ENCODE measurements at regions not wholly inside any gene's neighbourhood (a gene's known extent, or its start where the extent isn't known, plus 50 kb on each side); places are given as distances from the start of the nearest gene placed in this dataset.

GRCh38 chr7:131893631-131894340 is 337.4 kb upstream of the PODXL start:
- TF ChIP-seq Cebpa-rat (IDR thresholded peaks at IDR 0.05), result no peak
- H3K36me3 ChIP-seq, result no peaks in the 10 kb centered on the region
- no peak overlapping the region for H3K4me3 ChIP-seq
- no peaks in the 10 kb centered on the region for H3K27me3 ChIP-seq
- no peak overlapping the region for H3K4me2 ChIP-seq
- no peak overlapping the region for H3K27ac ChIP-seq
- no peak overlapping the region for H3K9ac ChIP-seq
- H4K20me1 ChIP-seq, result no peaks in the 10 kb centered on the region
- H3K9me3 ChIP-seq, result no peaks in the 10 kb centered on the region
- peaks cover 28% of the 10 kb centered on the region for H3K4me1 ChIP-seq

GRCh38 chr7:131890176-131890575 is 333.7 kb upstream of the PODXL start:
- no peaks in the 10 kb centered on the region for H3K36me3 ChIP-seq
- H3K4me2 ChIP-seq, result peak overlapping the region; percentile 74
- H3K27ac ChIP-seq, result no peak overlapping the region
- H3K9ac ChIP-seq, result no peak overlapping the region
- H3K4me3 ChIP-seq, result no peak overlapping the region
- TF ChIP-seq Cebpa-rat (IDR thresholded peaks at IDR 0.05), result no peak
- H3K27me3 ChIP-seq, result no peaks in the 10 kb centered on the region
- H4K20me1 ChIP-seq, result no peaks in the 10 kb centered on the region
- H3K9me3 ChIP-seq, result peaks cover 19% of the 10 kb centered on the region
- peaks cover 24% of the 10 kb centered on the region for H3K4me1 ChIP-seq

GRCh38 chr7:131889572-131890150 is 333.2 kb upstream of the PODXL start:
- peaks cover 24% of the 10 kb centered on the region for H3K4me1 ChIP-seq
- no peaks in the 10 kb centered on the region for H3K36me3 ChIP-seq

GRCh38 chr7:131883769-131884168 is 327.3 kb upstream of the PODXL start:
- no peak overlapping the region for H3K27ac ChIP-seq
- H3K9me3 ChIP-seq, result peaks cover 27% of the 10 kb centered on the region
- no peak overlapping the region for H3K9ac ChIP-seq
- no peak overlapping the region for H3K4me2 ChIP-seq
- H3K36me3 ChIP-seq, result no peaks in the 10 kb centered on the region
- no peak overlapping the region for H3K4me3 ChIP-seq
- H3K27me3 ChIP-seq, result no peaks in the 10 kb centered on the region
- no peaks in the 10 kb centered on the region for H4K20me1 ChIP-seq
- TF ChIP-seq Cebpa-rat (IDR thresholded peaks at IDR 0.05), result no peak
- peaks cover 4% of the 10 kb centered on the region for H3K4me1 ChIP-seq

More at GRCh38 chr7:131889572-131890150, 333.2 kb upstream of the PODXL start:
- TF ChIP-seq Cebpa-rat (IDR thresholded peaks at IDR 0.05), result no peak
- Histone ChIP-seq H4K20me1 (no peaks in the 10 kb centered on the region), H3K27ac (no peak overlapping the region), H3K4me2 (peak overlapping the region; percentile 74), H3K4me3 (no peak overlapping the region), H3K9ac (no peak overlapping the region), H3K27me3 (no peaks in the 10 kb centered on the region), H3K9me3 (peaks cover 24% of the 10 kb centered on the region)

- Histone ChIP-seq H3K9me3 (peaks cover 27% of the 10 kb centered on the region), H3K4me3 (no peak overlapping the region), H3K27ac (no peak overlapping the region), H3K9ac (no peak overlapping the region), H3K4me1 (no peaks in the 10 kb centered on the region), H3K4me2 (no peak overlapping the region), H4K20me1 (no peaks in the 10 kb centered on the region), H3K27me3 (no peaks in the 10 kb centered on the region), H3K36me3 (no peaks in the 10 kb centered on the region)
- TF ChIP-seq Cebpa-rat (IDR thresholded peaks at IDR 0.05), result no peak
These were observed 326.8 kb upstream of the PODXL start for GRCh38 chr7:131883196-131883595.

- H3K36me3 ChIP-seq, result no peaks in the 10 kb centered on the region
- TF ChIP-seq Cebpa-rat (IDR thresholded peaks at IDR 0.05), result no peak
- H3K27ac ChIP-seq, result no peak overlapping the region
These were observed 325.9 kb upstream of the PODXL start for GRCh38 chr7:131882321-131882720.

GRCh38 chr7:131880078-131880477 is 323.6 kb upstream of the PODXL start:
- H4K20me1 ChIP-seq, result no peaks in the 10 kb centered on the region
- no peak overlapping the region for H3K4me2 ChIP-seq
- H3K9ac ChIP-seq, result no peak overlapping the region
- no peak for TF ChIP-seq Cebpa-rat (IDR thresholded peaks at IDR 0.05)
- no peak overlapping the region for H3K4me3 ChIP-seq
- H3K27ac ChIP-seq, result no peak overlapping the region
- H3K36me3 ChIP-seq, result no peaks in the 10 kb centered on the region
- no peaks in the 10 kb centered on the region for H3K4me1 ChIP-seq
- peaks cover 7% of the 10 kb centered on the region for H3K9me3 ChIP-seq
- no peaks in the 10 kb centered on the region for H3K27me3 ChIP-seq

More at GRCh38 chr7:131882321-131882720, 325.9 kb upstream of the PODXL start:
- peaks cover 27% of the 10 kb centered on the region for H3K9me3 ChIP-seq
- no peak overlapping the region for H3K4me3 ChIP-seq
- H4K20me1 ChIP-seq, result no peaks in the 10 kb centered on the region
- H3K4me1 ChIP-seq, result no peaks in the 10 kb centered on the region
- no peak overlapping the region for H3K4me2 ChIP-seq
- no peaks in the 10 kb centered on the region for H3K27me3 ChIP-seq
- H3K9ac ChIP-seq, result no peak overlapping the region

GRCh38 chr7:131879424-131879823 is 323.0 kb upstream of the PODXL start:
- H3K4me1 ChIP-seq, result no peaks in the 10 kb centered on the region
- 0 out of 2 replicates have a peak, but pooled peaks cover under 1% of the 10 kb centered on the region for H3K9me3 ChIP-seq
- no peak for TF ChIP-seq Cebpa-rat (IDR thresholded peaks at IDR 0.05)
- H3K4me2 ChIP-seq, result no peak overlapping the region
- no peaks in the 10 kb centered on the region for H4K20me1 ChIP-seq
- H3K27ac ChIP-seq, result no peak overlapping the region
- no peak overlapping the region for H3K4me3 ChIP-seq
- no peaks in the 10 kb centered on the region for H3K27me3 ChIP-seq
- H3K9ac ChIP-seq, result no peak overlapping the region
- H3K36me3 ChIP-seq, result no peaks in the 10 kb centered on the region

- Histone ChIP-seq H3K4me3 (no peak overlapping the region), H3K4me2 (no peak overlapping the region), H3K36me3 (no peaks in the 10 kb centered on the region), H3K9ac (no peak overlapping the region), H3K27me3 (no peaks in the 10 kb centered on the region), H3K9me3 (no peaks in the 10 kb centered on the region), H3K27ac (no peak overlapping the region), H4K20me1 (no peaks in the 10 kb centered on the region), H3K4me1 (no peaks in the 10 kb centered on the region)
- no peak for TF ChIP-seq Cebpa-rat (IDR thresholded peaks at IDR 0.05)
These were observed 322.3 kb upstream of the PODXL start for GRCh38 chr7:131878777-131879176.

- H3K9me3 ChIP-seq, result no peaks in the 10 kb centered on the region
- no peak for TF ChIP-seq Cebpa-rat (IDR thresholded peaks at IDR 0.05)
These were observed 317.2 kb upstream of the PODXL start for GRCh38 chr7:131873581-131873980.

More at GRCh38 chr7:131873581-131873980, 317.2 kb upstream of the PODXL start:
- no peak overlapping the region for H3K27ac ChIP-seq
- no peak overlapping the region for H3K4me3 ChIP-seq
- H3K27me3 ChIP-seq, result no peaks in the 10 kb centered on the region
- H3K9ac ChIP-seq, result no peak overlapping the region
- no peak overlapping the region for H3K4me2 ChIP-seq
- no peaks in the 10 kb centered on the region for H4K20me1 ChIP-seq
- no peaks in the 10 kb centered on the region for H3K4me1 ChIP-seq
- no peaks in the 10 kb centered on the region for H3K36me3 ChIP-seq

Data from BLaER1 (cell line).